Spleen (tissue), 11 donors: ENCODE measurements at regions not wholly inside any gene's neighbourhood (a gene's known extent, or its start where the extent isn't known, plus 50 kb on each side); places are given as distances from the start of the nearest gene placed in this dataset.

Source experiments
- DNase-seq: peaks from one replicate; pipeline ENCODE4 v3.0.0-alpha.2; 2020
- H3K27ac ChIP-seq, 8 donors: fragments of 200-600 bp; sonication (generic) in 7 of 8; 1 replicate in 4 of 8; 2 replicates in 4 of 8; pipeline versions ENCODE4 v1.5.0 to v1.8.0; 2016 to 2021; ENCODE audit warnings: inconsistent platforms in 4 of 8, mild to moderate bottlenecking in 4 of 8, moderate library complexity in 1 of 8
- H3K27me3 ChIP-seq, 7 donors: fragments of 200-600 bp; sonication (generic) in 6 of 7; replicated peaks in 1 of 7; 1 replicate in 4 of 7; 2 replicates in 3 of 7; pipeline versions ENCODE4 v1.5.0 to v1.8.0; 2016 to 2021; ENCODE audit warnings: inconsistent platforms in 3 of 7, mild to moderate bottlenecking in 1 of 7
- H3K36me3 ChIP-seq, 6 donors: fragments of 200-600 bp; sonication (generic) in 5 of 6; 1 replicate in 4 of 6; 2 replicates in 2 of 6; pipeline versions ENCODE4 v1.5.0 to v1.8.0; 2016 to 2021; ENCODE audit warnings: inconsistent platforms in 2 of 6
- H3K4me1 ChIP-seq, 6 donors: fragments of 200-600 bp; sonication (generic) in 5 of 6; 1 replicate in 3 of 6; 2 replicates in 3 of 6; pipeline versions ENCODE4 v1.5.0 to v1.8.0; 2016 to 2021; ENCODE audit warnings: inconsistent platforms in 3 of 6
- H3K4me3 ChIP-seq, 8 donors: fragments of 200-600 bp; sonication (generic) in 7 of 8; 1 replicate in 4 of 8; 2 replicates in 4 of 8; pipeline versions ENCODE4 v1.5.0 to v1.8.0; 2016 to 2021; ENCODE audit warnings: inconsistent platforms in 4 of 8, mild to moderate bottlenecking in 4 of 8, moderate library complexity in 2 of 8
- H3K9me3 ChIP-seq, 8 donors: fragments of 200-600 bp; sonication (generic) in 7 of 8; 1 replicate in 4 of 8; 2 replicates in 4 of 8; pipeline versions ENCODE4 v1.5.0 to v1.8.0; 2016 to 2021; ENCODE audit warnings: inconsistent platforms in 4 of 8
- POLR2A ChIP-seq, 3 donors: fragments of 450-650 bp; IDR thresholded peaks; one replicate each; pipeline ENCODE4 v1.5.1; 2017; ENCODE audit warnings: antibody characterized with exemption in 3 of 3, mild to moderate bottlenecking in 1 of 3
- POLR2AphosphoS5 ChIP-seq, 3 donors: sonication (generic); formaldehyde crosslinking; IDR thresholded peaks; one replicate each; pipeline ENCODE4 v1.5.1; 2017; ENCODE audit warnings: antibody characterized with exemption in 3 of 3
- WGBS, 5 donors: extraction: QIAGEN DNeasy Blood & Tissue Kit in 3 of 5; methylation state at CpG; one replicate each; pipeline versions ENCODE4 v1.1.5 to v1.1.7; 2013 to 2018; 5-methylcytosine and 5-hydroxymethylcytosine counted together
- intact Hi-C: fragments of 100-400 bp; cut with DNase I; formaldehyde crosslinking; loops from one replicate; pipeline ENCODE4 v1.15.0; 2023; ENCODE audit warnings: low total_unique reads
- TF ChIP-seq, protein P1 (sequence below), 11 experiments: fragments of 200-600 bp in 7 of 11; fragments of 450-650 bp in 4 of 11; sonication (generic) in 4 of 11; IDR thresholded peaks in 8 of 11; conservative IDR thresholded peaks in 3 of 11; 1 replicate in 7 of 11; 2 replicates in 4 of 11; pipeline versions ENCODE4 v1.4.0 to v1.8.0; 2016 to 2021; ENCODE audit warnings: antibody characterized with exemption in 11 of 11, inconsistent platforms in 4 of 11, mild to moderate bottlenecking in 1 of 11
- donor health status: healthy with polysubstance abuse.
- donor health status: DM: no; HTN: no; CAD: no; lungs with moderate emphysema.
- donor health status: DM: no; HTN: no; CAD: no.
- donor health status: Bipolar disorder and iron deficiency.
- donor health status: healthy.
- donor health status: DM: no; HTN: no; CAD: no.
- donor health status: DM: yes; HTN: yes; CAD: no.

DNA sequence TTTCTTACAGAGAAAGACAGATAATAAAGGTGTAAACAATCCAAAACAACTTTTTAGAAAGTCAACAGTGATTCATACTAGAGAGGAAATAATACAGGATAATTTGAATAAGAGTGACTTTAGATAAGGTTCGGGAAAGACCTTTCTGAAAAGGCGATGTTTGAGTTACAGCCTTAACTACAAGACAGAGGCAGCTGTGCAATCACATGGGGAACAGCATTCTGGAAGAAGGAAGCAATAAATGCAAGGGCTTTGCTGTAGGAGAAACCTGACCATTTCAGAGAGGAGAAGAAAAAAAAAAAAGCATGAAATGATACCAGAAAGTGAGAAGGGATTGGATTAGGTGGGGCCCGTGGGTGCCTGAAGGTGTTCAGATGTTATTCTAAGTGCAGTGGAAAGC lies 200.6 kb upstream of the ATP11B start:
- H3K4me3 ChIP-seq, result no peak overlapping the region
- no peak overlapping the region for H3K27ac ChIP-seq
- TF ChIP-seq POLR2A (IDR thresholded peaks at IDR 0.05) (no peak), POLR2AphosphoS5 (IDR thresholded peaks at IDR 0.05) (no peak)
- TF ChIP-seq, protein P1, sequence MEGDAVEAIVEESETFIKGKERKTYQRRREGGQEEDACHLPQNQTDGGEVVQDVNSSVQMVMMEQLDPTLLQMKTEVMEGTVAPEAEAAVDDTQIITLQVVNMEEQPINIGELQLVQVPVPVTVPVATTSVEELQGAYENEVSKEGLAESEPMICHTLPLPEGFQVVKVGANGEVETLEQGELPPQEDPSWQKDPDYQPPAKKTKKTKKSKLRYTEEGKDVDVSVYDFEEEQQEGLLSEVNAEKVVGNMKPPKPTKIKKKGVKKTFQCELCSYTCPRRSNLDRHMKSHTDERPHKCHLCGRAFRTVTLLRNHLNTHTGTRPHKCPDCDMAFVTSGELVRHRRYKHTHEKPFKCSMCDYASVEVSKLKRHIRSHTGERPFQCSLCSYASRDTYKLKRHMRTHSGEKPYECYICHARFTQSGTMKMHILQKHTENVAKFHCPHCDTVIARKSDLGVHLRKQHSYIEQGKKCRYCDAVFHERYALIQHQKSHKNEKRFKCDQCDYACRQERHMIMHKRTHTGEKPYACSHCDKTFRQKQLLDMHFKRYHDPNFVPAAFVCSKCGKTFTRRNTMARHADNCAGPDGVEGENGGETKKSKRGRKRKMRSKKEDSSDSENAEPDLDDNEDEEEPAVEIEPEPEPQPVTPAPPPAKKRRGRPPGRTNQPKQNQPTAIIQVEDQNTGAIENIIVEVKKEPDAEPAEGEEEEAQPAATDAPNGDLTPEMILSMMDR (IDR thresholded peaks at IDR 0.05 in 8 of 11, conservative IDR thresholded peaks at IDR 0.05 in 3 of 11), result no peak
- H3K9me3 ChIP-seq, result peaks cover 0 to 7% (median 0%) of the 10 kb centered on the region in 8 donors
- H3K36me3 ChIP-seq, result no peaks in the 10 kb centered on the region
- WGBS, 5 donors, result 81 to 88% (median 83%) methylated on average over 3 of the region's 3 CpGs
- intact Hi-C loops, result no loop called here
- DNase-seq, result no peak
- no peaks in the 10 kb centered on the region for H3K4me1 ChIP-seq
- no peaks in the 10 kb centered on the region for H3K27me3 ChIP-seq

DNA sequence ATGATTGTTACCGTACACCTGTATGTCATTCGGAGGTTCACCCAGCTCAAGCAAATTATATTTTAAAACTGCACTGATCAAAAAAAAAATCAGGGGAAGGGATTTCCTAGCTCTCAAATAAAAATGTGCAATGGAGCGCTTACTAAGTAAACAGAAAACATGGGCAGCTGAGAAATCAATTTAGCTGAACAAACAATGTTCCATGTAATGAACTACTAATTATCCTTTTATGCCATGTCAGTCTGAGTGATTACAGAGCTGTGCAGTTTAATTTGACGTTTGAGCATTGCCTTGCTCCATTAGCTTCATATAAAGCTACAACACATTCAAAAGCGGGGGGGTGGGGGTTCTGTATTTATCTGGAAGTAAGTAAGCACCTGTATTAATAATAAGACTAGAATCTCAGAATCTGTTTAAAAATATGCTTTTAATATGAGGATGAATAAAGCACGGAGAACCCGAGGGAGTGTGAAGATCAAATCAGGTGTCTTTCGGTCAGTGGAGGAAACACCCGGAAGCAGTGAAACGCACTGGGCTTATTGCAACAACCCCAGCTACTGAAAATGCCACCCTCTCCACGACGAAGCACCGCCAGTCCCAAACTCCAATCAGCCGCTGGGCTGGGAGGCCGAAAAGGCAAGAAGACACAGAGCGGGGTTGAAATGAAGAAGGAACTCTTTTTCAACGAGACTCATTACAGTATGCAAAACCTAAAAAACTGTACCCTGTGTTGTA lies 196.5 kb upstream of the ATP11B start:
- intact Hi-C loops, result no loop called here
- DNase-seq, result no peak
- no peak overlapping the region for H3K4me3 ChIP-seq

DNA sequence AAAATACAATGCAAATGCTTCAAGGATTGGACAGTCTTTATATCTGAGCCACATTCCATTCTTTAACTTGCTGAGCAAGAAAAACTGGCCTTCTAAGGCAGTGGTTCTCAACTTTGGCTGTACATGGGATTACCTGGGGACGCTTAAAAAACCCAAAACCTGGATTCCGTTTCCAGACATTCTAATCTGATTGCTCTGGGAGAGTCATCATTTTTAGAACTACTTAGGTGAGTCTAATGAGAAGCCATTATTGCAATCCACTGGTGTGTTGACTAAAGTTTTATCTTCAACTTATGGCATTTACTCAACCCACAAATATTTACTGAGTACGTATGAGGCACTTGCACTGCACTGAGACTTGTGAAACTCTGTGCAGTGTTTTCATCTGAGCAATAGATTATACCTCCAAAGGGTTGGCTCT lies 195.7 kb upstream of the ATP11B start:
- TF ChIP-seq, protein P1 (IDR thresholded peaks at IDR 0.05 in 8 of 11, conservative IDR thresholded peaks at IDR 0.05 in 3 of 11), result no peak
- TF ChIP-seq POLR2A (IDR thresholded peaks at IDR 0.05) (no peak), POLR2AphosphoS5 (IDR thresholded peaks at IDR 0.05) (no peak)
- H3K27ac ChIP-seq, result no peak overlapping the region
- no peaks in the 10 kb centered on the region for H3K4me1 ChIP-seq
- intact Hi-C loops, result no loop called here
- H3K4me3 ChIP-seq, result no peak overlapping the region
- no peaks in the 10 kb centered on the region for H3K36me3 ChIP-seq
- 84 to 90% (median 86%) methylated on average over 3 of the region's 3 CpGs for WGBS, 5 donors
- no peaks in the 10 kb centered on the region for H3K9me3 ChIP-seq
- no peak for DNase-seq
- H3K27me3 ChIP-seq, result no peaks in the 10 kb centered on the region

More for the DNA sequence above, 196.5 kb upstream of the ATP11B start:
- Histone ChIP-seq H3K27me3 (no peaks in the 10 kb centered on the region), H3K9me3 (no peaks in the 10 kb centered on the region), H3K27ac (no peak overlapping the region), H3K36me3 (no peaks in the 10 kb centered on the region), H3K4me1 (no peaks in the 10 kb centered on the region)
- TF ChIP-seq POLR2A (IDR thresholded peaks at IDR 0.05) (no peak), POLR2AphosphoS5 (IDR thresholded peaks at IDR 0.05) (no peak)
- TF ChIP-seq, protein P1 (IDR thresholded peaks at IDR 0.05 in 8 of 11, conservative IDR thresholded peaks at IDR 0.05 in 3 of 11), result no peak
- 88 to 91% (median 88%) methylated on average over 17 of the region's 17 CpGs for WGBS, 5 donors

DNA sequence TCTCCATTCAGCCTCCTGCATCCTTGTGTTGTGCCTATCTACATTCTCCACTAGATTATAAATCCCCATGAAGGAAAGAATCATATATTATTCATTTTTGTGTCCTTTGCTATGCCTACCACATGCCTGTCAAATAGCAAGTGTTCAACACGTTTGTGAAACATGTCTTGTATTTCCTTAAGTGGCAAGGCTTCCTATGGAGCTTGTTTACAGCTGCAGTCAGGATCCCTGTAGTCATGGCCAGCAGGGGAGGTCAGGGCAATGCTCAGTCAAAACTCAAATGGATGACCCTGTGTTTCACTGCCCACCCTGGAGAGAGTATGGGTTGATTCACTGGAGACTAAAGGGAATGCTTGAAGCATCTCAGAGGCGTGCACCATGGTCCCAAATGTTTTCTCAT lies 191.7 kb upstream of the ATP11B start:
- no peaks in the 10 kb centered on the region for H3K36me3 ChIP-seq
- TF ChIP-seq POLR2AphosphoS5 (IDR thresholded peaks at IDR 0.05), result no peak
- TF ChIP-seq, protein P1 (IDR thresholded peaks at IDR 0.05 in 8 of 11, conservative IDR thresholded peaks at IDR 0.05 in 3 of 11), result no peak
- TF ChIP-seq POLR2A (IDR thresholded peaks at IDR 0.05), result no peak
- H3K9me3 ChIP-seq, result no peaks in the 10 kb centered on the region
- intact Hi-C loops, result no loop called here
- no peak overlapping the region for H3K27ac ChIP-seq
- H3K4me1 ChIP-seq, result no peaks in the 10 kb centered on the region
- H3K27me3 ChIP-seq, result no peaks in the 10 kb centered on the region
- DNase-seq, result no peak
- WGBS, 5 donors, result 40 to 66% (median 54%) methylated on average over 2 of the region's 2 CpGs
- H3K4me3 ChIP-seq, result no peak overlapping the region
